HG03039 (cell line): ENCODE measurements at regions not wholly inside any gene's neighbourhood (a gene's known extent, or its start where the extent isn't known, plus 50 kb on each side); places are given as distances from the start of the nearest gene placed in this dataset.

Source experiments
- ATAC-seq: cut with Tn5 transposase; IDR thresholded peaks from one replicate; pipeline ENCODE4 v1.9.1; 2021; ENCODE audit warnings: mild to moderate bottlenecking, moderate library complexity; ENCODE audit not compliant: unreplicated experiment

GRCh38 chr7:81607987-81608386, 161.9 kb downstream of the HGF start:
- ATAC-seq: no peak

GRCh38 chr7:81606078-81606863, 163.6 kb downstream of the HGF start:
- no peak for ATAC-seq

DNA sequence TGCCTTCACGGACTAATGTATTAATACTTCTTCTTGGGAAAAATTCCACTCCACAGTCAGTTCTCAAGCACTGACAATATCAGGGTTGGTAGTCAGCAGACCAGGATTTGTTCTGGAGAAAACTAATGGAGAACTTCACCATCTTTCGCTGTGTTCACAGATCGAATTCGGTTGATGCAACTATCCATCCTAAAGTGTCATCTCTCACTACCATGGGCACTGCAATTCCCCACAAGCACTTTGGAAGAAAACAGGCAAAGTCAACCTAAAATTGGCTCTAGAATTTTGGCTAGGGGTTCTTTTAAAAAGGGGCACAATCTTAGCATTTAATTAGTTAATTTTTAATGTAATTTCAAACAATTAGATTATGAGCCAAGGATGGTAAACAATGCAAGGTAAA, 164.4 kb downstream of the HGF start:
- ATAC-seq: no peak

- no peak for ATAC-seq
Measured at GRCh38 chr7:81604808-81605174, 165.1 kb downstream of the HGF start.

- no peak for ATAC-seq
Measured at GRCh38 chr7:81604075-81604807, 165.6 kb downstream of the HGF start.

GRCh38 chr7:81600608-81601007, 169.2 kb downstream of the HGF start:
- ATAC-seq: no peak

DNA sequence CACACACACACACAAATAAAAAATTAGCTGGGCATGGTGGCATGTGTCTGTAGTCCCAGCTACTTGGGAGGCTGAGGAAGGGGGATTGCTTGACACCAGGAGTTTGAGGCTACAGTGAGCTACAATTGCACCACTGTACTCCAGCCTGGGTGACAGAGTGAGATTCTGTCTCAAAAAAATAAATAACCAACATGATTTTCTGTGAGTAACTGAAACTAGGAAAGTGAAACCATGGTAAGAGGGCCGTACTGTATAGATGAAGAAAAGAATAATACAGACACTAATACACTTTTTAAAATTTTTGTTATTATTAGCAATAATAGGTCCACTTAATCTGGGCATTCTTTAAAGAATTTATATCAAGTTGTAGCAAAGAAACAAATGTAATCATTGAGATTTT, 170.9 kb downstream of the HGF start:
- no peak for ATAC-seq

DNA sequence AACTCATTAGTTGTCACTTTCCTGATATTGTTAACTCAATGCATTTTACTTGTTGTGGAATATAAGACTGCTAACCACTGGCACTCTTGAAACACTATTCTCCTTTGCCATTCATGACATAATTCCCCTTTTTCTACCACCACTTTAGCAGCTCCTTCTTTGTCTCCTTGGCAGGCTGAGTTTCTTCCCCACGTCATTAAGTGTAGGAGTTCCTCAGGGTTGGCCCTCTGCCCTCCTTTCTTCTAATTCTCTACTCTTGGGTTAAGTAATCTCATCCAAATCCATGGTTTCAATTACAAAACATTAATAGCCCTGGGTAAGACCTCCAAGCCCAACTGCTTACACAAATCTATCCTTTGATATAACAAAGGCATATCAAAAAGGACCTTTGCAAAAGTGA, 175.1 kb downstream of the HGF start:
- ATAC-seq: no peak

- no peak for ATAC-seq
Measured at GRCh38 chr7:81590131-81590530, 179.7 kb downstream of the HGF start.

DNA sequence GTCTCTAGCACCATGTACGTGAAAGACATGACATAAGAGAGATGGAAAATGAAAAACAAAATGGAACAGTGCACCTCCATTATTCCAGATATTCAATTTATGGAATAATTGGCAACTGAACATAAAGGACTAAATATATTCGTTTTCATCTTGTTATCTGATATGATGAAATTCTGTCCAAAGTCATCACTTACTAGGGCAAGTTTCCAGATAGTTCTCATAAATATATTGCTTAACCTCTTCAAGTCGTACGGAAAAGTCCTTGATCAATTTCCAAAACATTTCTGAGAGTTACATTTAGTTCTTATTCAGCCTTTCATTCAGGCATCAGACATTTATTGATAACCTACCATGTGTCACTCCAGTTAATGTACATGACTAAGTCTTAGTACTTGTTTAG, 185.2 kb downstream of the HGF start:
- ATAC-seq: no peak

- ATAC-seq: no peak
Measured at GRCh38 chr7:81583882-81584533, 185.8 kb downstream of the HGF start.

GRCh38 chr7:81583090-81583489, 186.8 kb downstream of the HGF start:
- ATAC-seq: no peak

GRCh38 chr7:81577642-81578340, 192.1 kb downstream of the HGF start:
- no peak for ATAC-seq

- no peak for ATAC-seq
Measured at GRCh38 chr7:81574723-81575326, 195.0 kb downstream of the HGF start.

GRCh38 chr7:81573932-81574331, 195.9 kb downstream of the HGF start:
- no peak for ATAC-seq

- no peak for ATAC-seq
Measured at GRCh38 chr7:81573128-81573527, 196.7 kb downstream of the HGF start.

GRCh38 chr7:81562581-81562980, 207.3 kb downstream of the HGF start:
- ATAC-seq: no peak

GRCh38 chr7:81560708-81561107, 209.1 kb downstream of the HGF start:
- ATAC-seq: no peak

GRCh38 chr7:81549484-81550016, 220.3 kb downstream of the HGF start:
- ATAC-seq: no peak

- no peak for ATAC-seq
Measured at GRCh38 chr7:81534996-81535395, 234.9 kb downstream of the HGF start.

GRCh38 chr7:81534446-81534845, 235.4 kb downstream of the HGF start:
- ATAC-seq: no peak
